ENCODE measurements at regions not wholly inside any gene's neighbourhood (a gene's known extent, or its start where the extent isn't known, plus 50 kb on each side); places are given as distances from the start of the nearest gene placed in this dataset.

GRCh38 chr20:11436113-11436905 is 481.4 kb upstream of the BTBD3 start:
- Mint-ChIP-seq H3K4me1 (ENCODE audit: low read depth in 2 of 2) (no peaks in the 10 kb centered on the region), H3K4me3 (no peak overlapping the region)
- DNase-seq = no peak

GRCh38 chr20:11437090-11437489 is 480.6 kb upstream of the BTBD3 start:
- no peak for DNase-seq
- H3K27me3 Mint-ChIP-seq = no peaks in the 10 kb centered on the region
- no peak overlapping the region for H3K27ac Mint-ChIP-seq
- peaks cover 8 to 14% of the 10 kb centered on the region in 2 donors for H3K9me3 Mint-ChIP-seq
- ATAC-seq (replicated peaks) = no peak
- H3K4me3 Mint-ChIP-seq = no peak overlapping the region
- H3K36me3 Mint-ChIP-seq (ENCODE audit: insufficient read depth) = no peaks in the 10 kb centered on the region
- no peaks in the 10 kb centered on the region for H3K4me1 Mint-ChIP-seq (ENCODE audit: low read depth in 2 of 2)

More at GRCh38 chr20:11436113-11436905, 481.4 kb upstream of the BTBD3 start:
- no peaks in the 10 kb centered on the region for H3K36me3 Mint-ChIP-seq (ENCODE audit: insufficient read depth)
- no peak overlapping the region for H3K27ac Mint-ChIP-seq
- no peaks in the 10 kb centered on the region for H3K27me3 Mint-ChIP-seq
- no peak for ATAC-seq (replicated peaks)
- peaks cover 14 to 15% of the 10 kb centered on the region in 2 donors for H3K9me3 Mint-ChIP-seq

GRCh38 chr20:11437611-11438380 is 479.9 kb upstream of the BTBD3 start:
- no peak overlapping the region for H3K4me3 Mint-ChIP-seq
- H3K36me3 Mint-ChIP-seq (ENCODE audit: insufficient read depth) = no peaks in the 10 kb centered on the region

DNA sequence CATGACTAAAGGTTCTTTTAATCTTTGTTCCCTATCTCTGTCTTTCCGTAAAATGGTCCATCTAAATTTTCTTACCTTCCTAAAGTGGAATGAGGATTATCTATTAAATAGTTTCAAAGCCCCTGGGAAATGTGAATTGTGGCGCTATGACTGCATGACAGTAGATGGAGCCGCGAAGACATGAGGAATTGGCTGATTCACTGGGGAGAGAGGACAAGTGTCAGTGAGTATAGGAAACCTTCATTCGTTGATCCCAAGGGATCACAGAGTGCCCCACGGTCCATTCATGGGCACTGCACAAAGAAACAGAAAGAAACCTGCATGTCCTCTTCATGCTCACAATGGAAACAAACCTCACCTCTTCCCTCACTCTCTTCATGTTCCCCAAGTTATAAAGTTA is 479.3 kb upstream of the BTBD3 start:
- ATAC-seq (replicated peaks) (no peak), DNase-seq (no peak)
- Mint-ChIP-seq H3K4me1 (ENCODE audit: low read depth in 2 of 2) (no peaks in the 10 kb centered on the region), H3K27ac (no peak overlapping the region), H3K27me3 (no peaks in the 10 kb centered on the region), H3K36me3 (ENCODE audit: insufficient read depth) (no peaks in the 10 kb centered on the region), H3K4me3 (no peak overlapping the region), H3K9me3 (peaks cover 14% of the 10 kb centered on the region in 2 donors)

More at GRCh38 chr20:11437611-11438380, 479.9 kb upstream of the BTBD3 start:
- H3K27me3 Mint-ChIP-seq = no peaks in the 10 kb centered on the region
- ATAC-seq (replicated peaks) (no peak), DNase-seq (no peak)
- H3K4me1 Mint-ChIP-seq (ENCODE audit: low read depth in 2 of 2) = no peaks in the 10 kb centered on the region
- peaks cover 8 to 14% of the 10 kb centered on the region in 2 donors for H3K9me3 Mint-ChIP-seq
- H3K27ac Mint-ChIP-seq = no peak overlapping the region

GRCh38 chr20:11443382-11444119 is 474.1 kb upstream of the BTBD3 start:
- DNase-seq (no peak), ATAC-seq (replicated peaks) (no peak)
- H3K4me1 Mint-ChIP-seq (ENCODE audit: low read depth in 2 of 2) = no peaks in the 10 kb centered on the region
- H3K27me3 Mint-ChIP-seq = no peaks in the 10 kb centered on the region
- H3K9me3 Mint-ChIP-seq = peaks cover 0 to 8% of the 10 kb centered on the region in 2 donors
- no peak overlapping the region for H3K4me3 Mint-ChIP-seq
- H3K27ac Mint-ChIP-seq = no peak overlapping the region
- no peaks in the 10 kb centered on the region for H3K36me3 Mint-ChIP-seq (ENCODE audit: insufficient read depth)

- peaks cover 0 to 8% of the 10 kb centered on the region in 2 donors for H3K9me3 Mint-ChIP-seq
- no peaks in the 10 kb centered on the region for H3K27me3 Mint-ChIP-seq
- no peak for ATAC-seq (replicated peaks)
Observed at GRCh38 chr20:11445161-11445560, 472.5 kb upstream of the BTBD3 start.

GRCh38 chr20:11445891-11446290 is 471.8 kb upstream of the BTBD3 start:
- no peak for DNase-seq
- Mint-ChIP-seq H3K4me3 (no peak overlapping the region), H3K36me3 (ENCODE audit: insufficient read depth) (no peaks in the 10 kb centered on the region), H3K4me1 (ENCODE audit: low read depth in 2 of 2) (no peaks in the 10 kb centered on the region), H3K27me3 (no peaks in the 10 kb centered on the region), H3K9me3 (peaks cover 0 to 8% of the 10 kb centered on the region in 2 donors), H3K27ac (no peak overlapping the region)
- ATAC-seq (replicated peaks) = no peak

More at GRCh38 chr20:11445161-11445560, 472.5 kb upstream of the BTBD3 start:
- Mint-ChIP-seq H3K36me3 (ENCODE audit: insufficient read depth) (no peaks in the 10 kb centered on the region), H3K27ac (no peak overlapping the region), H3K4me1 (ENCODE audit: low read depth in 2 of 2) (no peaks in the 10 kb centered on the region), H3K4me3 (no peak overlapping the region)
- no peak for DNase-seq

DNA sequence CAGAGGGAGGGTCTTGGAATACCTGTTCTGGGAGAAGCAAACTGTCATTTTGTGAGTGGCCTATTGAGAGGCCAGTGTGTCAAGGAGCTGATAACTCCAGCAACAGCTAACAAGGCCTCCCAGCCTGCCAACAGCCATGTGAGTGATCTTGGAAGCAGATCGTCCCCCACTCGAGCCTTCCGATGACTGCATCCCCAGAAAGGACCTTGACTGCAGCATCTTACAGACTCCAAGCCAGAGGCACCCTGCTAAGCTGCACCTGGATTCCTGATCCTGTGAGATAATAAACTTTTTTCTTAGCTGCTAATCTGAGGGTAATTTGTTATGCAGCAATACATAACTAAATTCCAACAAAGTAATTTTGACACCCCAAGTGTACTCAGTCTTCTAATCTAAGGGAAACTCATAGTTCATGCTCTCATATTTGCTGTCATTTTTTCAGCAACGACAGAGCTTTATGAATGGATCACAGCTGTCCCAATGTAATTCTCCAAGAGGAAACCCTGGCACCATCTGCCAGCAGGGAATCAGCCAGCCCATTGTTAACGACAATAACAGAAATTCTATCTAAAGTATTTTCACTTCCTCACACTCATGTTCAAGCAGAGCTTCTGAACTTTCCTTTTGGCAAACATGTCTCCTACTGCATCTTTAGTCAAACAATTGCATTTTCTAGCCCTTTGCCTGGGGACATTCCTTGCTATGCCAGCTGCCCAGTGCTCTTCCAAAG is 470.2 kb upstream of the BTBD3 start:
- H3K27ac Mint-ChIP-seq = no peak overlapping the region
- no peak overlapping the region for H3K4me3 Mint-ChIP-seq
- H3K36me3 Mint-ChIP-seq (ENCODE audit: insufficient read depth) = no peaks in the 10 kb centered on the region
- ATAC-seq (replicated peaks) (no peak), DNase-seq (no peak)
- H3K4me1 Mint-ChIP-seq (ENCODE audit: low read depth in 2 of 2) = no peaks in the 10 kb centered on the region
- H3K27me3 Mint-ChIP-seq = no peaks in the 10 kb centered on the region
- peaks cover 0 to 8% of the 10 kb centered on the region in 2 donors for H3K9me3 Mint-ChIP-seq

GRCh38 chr20:11448554-11448953 is 469.1 kb upstream of the BTBD3 start:
- Mint-ChIP-seq H3K4me3 (no peak overlapping the region), H3K27me3 (no peaks in the 10 kb centered on the region), H3K4me1 (ENCODE audit: low read depth in 2 of 2) (no peaks in the 10 kb centered on the region), H3K9me3 (peaks cover under 1 to 2% of the 10 kb centered on the region in 2 donors), H3K27ac (no peak overlapping the region), H3K36me3 (ENCODE audit: insufficient read depth) (no peaks in the 10 kb centered on the region)
- no peak for ATAC-seq (replicated peaks)
- DNase-seq = no peak

GRCh38 chr20:11451793-11452291 is 465.9 kb upstream of the BTBD3 start:
- ATAC-seq (replicated peaks) (no peak), DNase-seq (no peak)
- Mint-ChIP-seq H3K4me1 (ENCODE audit: low read depth in 2 of 2) (no peaks in the 10 kb centered on the region), H3K9me3 (peaks cover 2 to 8% of the 10 kb centered on the region in 2 donors), H3K36me3 (ENCODE audit: insufficient read depth) (no peaks in the 10 kb centered on the region), H3K27ac (no peak overlapping the region), H3K4me3 (no peak overlapping the region), H3K27me3 (no peaks in the 10 kb centered on the region)

- H3K9me3 Mint-ChIP-seq = peaks cover 2 to 8% of the 10 kb centered on the region in 2 donors
- no peak for ATAC-seq (replicated peaks)
- no peak for DNase-seq
- H3K27ac Mint-ChIP-seq = no peak overlapping the region
- no peak overlapping the region for H3K4me3 Mint-ChIP-seq
- H3K4me1 Mint-ChIP-seq (ENCODE audit: low read depth in 2 of 2) = no peaks in the 10 kb centered on the region
- H3K27me3 Mint-ChIP-seq = no peaks in the 10 kb centered on the region
- H3K36me3 Mint-ChIP-seq (ENCODE audit: insufficient read depth) = no peaks in the 10 kb centered on the region
Observed at GRCh38 chr20:11452326-11452725, 465.4 kb upstream of the BTBD3 start.

GRCh38 chr20:11453430-11453829 is 464.3 kb upstream of the BTBD3 start:
- H3K36me3 Mint-ChIP-seq (ENCODE audit: insufficient read depth) = no peaks in the 10 kb centered on the region
- no peak overlapping the region for H3K27ac Mint-ChIP-seq
- ATAC-seq (replicated peaks) (no peak), DNase-seq (no peak)
- H3K9me3 Mint-ChIP-seq = peaks cover 2 to 8% of the 10 kb centered on the region in 2 donors
- no peaks in the 10 kb centered on the region for H3K27me3 Mint-ChIP-seq
- no peak overlapping the region for H3K4me3 Mint-ChIP-seq
- H3K4me1 Mint-ChIP-seq (ENCODE audit: low read depth in 2 of 2) = no peaks in the 10 kb centered on the region

Measured in effector memory CD8-positive, alpha-beta T cell (primary cell).